Endothelial cell of umbilical vein (primary cell): ENCODE measurements at regions not wholly inside any gene's neighbourhood (a gene's known extent, or its start where the extent isn't known, plus 50 kb on each side); places are given as distances from the start of the nearest gene placed in this dataset.

Source experiments
- BruUV-seq: library from RNA; stranded (reverse); fragments of 400-500 nt; replicated peaks from 2 replicates; lab custom pipeline; 2021; lab: Mats Ljungman, UMichigan
- CTCF ChIA-PET: fragments of 300-600, 350-600 bp; sonication (Branson Sonifier 250); formaldehyde crosslinking; loops from one replicate; lab custom pipeline; 2021; ENCODE audit warnings: antibody characterized with exemption, inconsistent platforms; lab: Charles Lee
- POLR2A ChIA-PET: fragments of 300-600, 350-600 bp; sonication (Branson Sonifier 250); formaldehyde crosslinking; loops from one replicate; lab custom pipeline; 2021; ENCODE audit warnings: antibody characterized with exemption, inconsistent platforms; lab: Charles Lee
- DNase-seq: peaks from one replicate; pipeline ENCODE4 v3.0.0-alpha.2; 2011; ENCODE audit warnings: low read depth, low spot score
- FAIRE-seq: peaks from 2 replicates; lab custom pipeline; 2011; peaks lifted over from hg19 to GRCh38; lab: Jason Lieb, UNC
- H2AFZ ChIP-seq: 2 replicates; pipeline ENCODE4 v1.6.0; 2012; ENCODE audit warnings: low read depth, low read length, control low read depth, inconsistent platforms
- H3K27ac ChIP-seq: 2 replicates; pipeline ENCODE4 v1.5.1; 2011; ENCODE audit warnings: low read depth, mild to moderate bottlenecking, control low read depth, low read length, moderate library complexity; ENCODE audit not compliant: insufficient read depth
- H3K27me3 ChIP-seq, 2 experiments: 2 replicates each; pipeline versions ENCODE4 v1.6.0 to v1.6.1; 2011; ENCODE audit warnings: low read length in 2 of 2, mixed read lengths in 1 of 2; ENCODE audit not compliant: control insufficient read depth in 2 of 2, insufficient read depth in 2 of 2
- H3K36me3 ChIP-seq, 2 experiments: 2 replicates in 1 of 2; 3 replicates in 1 of 2; pipeline ENCODE4 v1.5.1; 2011; ENCODE audit warnings: low read length in 2 of 2, mild to moderate bottlenecking in 1 of 2, moderate library complexity in 1 of 2; ENCODE audit not compliant: control insufficient read depth in 2 of 2, insufficient read depth in 2 of 2; ENCODE audit errors: extremely low read depth in 1 of 2
- H3K4me1 ChIP-seq: 3 replicates; pipeline ENCODE4 v1.5.1; 2011; ENCODE audit warnings: mild to moderate bottlenecking, low read length; ENCODE audit not compliant: control insufficient read depth, insufficient read depth; ENCODE audit errors: extremely low read depth
- H3K4me2 ChIP-seq: 2 replicates; pipeline ENCODE4 v1.6.1; 2011; ENCODE audit warnings: low read length, control low read depth, mixed read lengths; ENCODE audit not compliant: insufficient read depth
- H3K4me3 ChIP-seq, 3 experiments: fragments of 200-600 bp in 1 of 3; sonication (generic), shearing (Covaris generic) in 1 of 3; replicated peaks in 1 of 3; 2 replicates each; pipeline ENCODE4 v1.5.1; 2011 to 2016; ENCODE audit warnings: control low read depth in 3 of 3, low read length in 3 of 3, mild to moderate bottlenecking in 2 of 3, inconsistent platforms in 1 of 3, low read depth in 1 of 3, moderate library complexity in 1 of 3; ENCODE audit not compliant: insufficient read depth in 1 of 3
- H3K79me2 ChIP-seq: 2 replicates; pipeline ENCODE4 v1.6.0; 2012; ENCODE audit warnings: low read length, inconsistent platforms; ENCODE audit not compliant: control insufficient read depth, insufficient read depth
- H3K9ac ChIP-seq: replicated peaks from 2 replicates; pipeline ENCODE3; 2011; ENCODE audit warnings: low read length, control low read depth; ENCODE audit not compliant: insufficient read depth; ENCODE audit errors: extremely low read depth
- H3K9me1 ChIP-seq: replicated peaks from 3 replicates; pipeline ENCODE4 v1.6.0; 2011; ENCODE audit warnings: mild to moderate bottlenecking, low read length; ENCODE audit not compliant: control insufficient read depth, insufficient read depth; ENCODE audit errors: extremely low read depth
- H3K9me3 ChIP-seq: replicated peaks from 2 replicates; pipeline ENCODE4 v1.5.1; 2012; ENCODE audit warnings: low read length, inconsistent platforms; ENCODE audit not compliant: control insufficient read depth, insufficient read depth
- H4K20me1 ChIP-seq: replicated peaks from 2 replicates; pipeline ENCODE3; 2011; ENCODE audit warnings: mild to moderate bottlenecking, low read length; ENCODE audit not compliant: control insufficient read depth, insufficient read depth; ENCODE audit errors: extremely low read depth
- CTCF ChIP-seq, 2 donors: IDR thresholded peaks; 1 replicate in 1 of 2; 2 replicates in 1 of 2; pipeline ENCODE4 v1.5.1; 2011; ENCODE audit warnings: low read length in 2 of 2, mild to moderate bottlenecking in 2 of 2, moderate library complexity in 2 of 2, control low read depth in 1 of 2, inconsistent platforms in 1 of 2, low read depth in 1 of 2; ENCODE audit not compliant: insufficient read depth in 1 of 2; ENCODE audit errors: extremely low read depth in 1 of 2
- EZH2 ChIP-seq: IDR thresholded peaks from 2 replicates; pipeline ENCODE4 v1.6.1; 2012; ENCODE audit warnings: borderline replicate concordance, low read depth, mild to moderate bottlenecking, moderate library complexity, low read length, inconsistent platforms; ENCODE audit not compliant: severe bottlenecking
- FOS ChIP-seq: IDR thresholded peaks from 2 replicates; pipeline ENCODE4 v1.6.1; 2011; ENCODE audit warnings: mild to moderate bottlenecking, low read length, moderate library complexity, borderline replicate concordance; ENCODE audit not compliant: insufficient read depth
- GATA2 ChIP-seq: IDR thresholded peaks from 2 replicates; pipeline ENCODE4 v1.7.0; 2011; ENCODE audit warnings: low read depth, mild to moderate bottlenecking, moderate library complexity, mixed read lengths, low read length; ENCODE audit not compliant: insufficient read length, insufficient read depth
- JUN ChIP-seq: IDR thresholded peaks from 2 replicates; pipeline ENCODE4 v1.6.1; 2011; ENCODE audit warnings: borderline replicate concordance, low read depth; ENCODE audit not compliant: insufficient read length, insufficient read depth
- MYC ChIP-seq: IDR thresholded peaks from one replicate; pipeline ENCODE4 v1.6.1; 2011; ENCODE audit warnings: mild to moderate bottlenecking, low read depth, low read length
- POLR2A ChIP-seq: IDR thresholded peaks from 2 replicates; pipeline ENCODE4 v1.6.1; 2012; ENCODE audit warnings: low read depth, mild to moderate bottlenecking, control low read depth, low read length
- POLR2AphosphoS5 ChIP-seq: IDR thresholded peaks from 2 replicates; pipeline ENCODE4 v1.6.1; 2012; ENCODE audit warnings: low read depth, mild to moderate bottlenecking, control low read depth, low read length, moderate library complexity; ENCODE audit not compliant: insufficient read depth
- dilution Hi-C: fragments of 300-500 bp; cut with MboI; formaldehyde crosslinking; loops from one replicate; pipeline ENCODE4 v1.15.0; 2019; ENCODE audit warnings: low sequenced_read_pairs; ENCODE audit not compliant: extremely low pct_ligation_motif_present
- intact Hi-C: fragments of 100-400 bp; cut with micrococcal nuclease; formaldehyde crosslinking; loops from one replicate; pipeline ENCODE4 v1.10.0; 2022
- TF ChIP-seq, protein P1 (sequence below): IDR thresholded peaks from 2 replicates; pipeline ENCODE4 v1.6.1; 2011; ENCODE audit not compliant: insufficient read depth, insufficient read length

GRCh38 chr2:53259395-53260009 lies 508.1 kb upstream of the CHAC2 start:
- H3K27ac ChIP-seq = no peak overlapping the region
- BruUV-seq = no TSS peak
- dilution Hi-C loops (no loop called here), intact Hi-C loops (no loop called here)
- H3K4me3 ChIP-seq = no peak overlapping the region
- H3K9me3 ChIP-seq = no peaks in the 10 kb centered on the region
- H3K4me2 ChIP-seq = no peak overlapping the region
- H3K79me2 ChIP-seq = no peaks in the 10 kb centered on the region
- TF ChIP-seq POLR2AphosphoS5 = no peak
- no peak for TF ChIP-seq POLR2A
- TF ChIP-seq JUN = no peak
- no peak for TF ChIP-seq GATA2
- TF ChIP-seq CTCF (IDR thresholded peaks at IDR 0.05; ENCODE audit: extremely low read depth in 1 of 2, insufficient read depth in 1 of 2, low read depth in 1 of 2, low read length in 2 of 2) = no peak
- no peak for TF ChIP-seq EZH2
- TF ChIP-seq MYC = no peak
- no peak for TF ChIP-seq FOS
- TF ChIP-seq, protein P1, sequence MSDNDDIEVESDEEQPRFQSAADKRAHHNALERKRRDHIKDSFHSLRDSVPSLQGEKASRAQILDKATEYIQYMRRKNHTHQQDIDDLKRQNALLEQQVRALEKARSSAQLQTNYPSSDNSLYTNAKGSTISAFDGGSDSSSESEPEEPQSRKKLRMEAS = no peak
- no peak for DNase-seq
- ChIA-PET POLR2A (no interaction called here), CTCF (no interaction called here)
- no peaks in the 10 kb centered on the region for H3K4me1 ChIP-seq
- no peak overlapping the region for H2AFZ ChIP-seq
- FAIRE-seq = no peak
- no peaks in the 10 kb centered on the region for H3K27me3 ChIP-seq
- H3K36me3 ChIP-seq = no peaks in the 10 kb centered on the region
- no peaks in the 10 kb centered on the region for H3K9me1 ChIP-seq
- H3K9ac ChIP-seq = no peak overlapping the region
- H4K20me1 ChIP-seq = no peaks in the 10 kb centered on the region
